Ammon's horn (tissue), 1 donor: ENCODE measurements at regions not wholly inside any gene's neighbourhood (a gene's known extent, or its start where the extent isn't known, plus 50 kb on each side); places are given as distances from the start of the nearest gene placed in this dataset.

Experiments used
- DNase-seq: peaks from one replicate; pipeline ENCODE4 v3.0.0-alpha.2; 2016; ENCODE audit warnings: low spot score

DNA sequence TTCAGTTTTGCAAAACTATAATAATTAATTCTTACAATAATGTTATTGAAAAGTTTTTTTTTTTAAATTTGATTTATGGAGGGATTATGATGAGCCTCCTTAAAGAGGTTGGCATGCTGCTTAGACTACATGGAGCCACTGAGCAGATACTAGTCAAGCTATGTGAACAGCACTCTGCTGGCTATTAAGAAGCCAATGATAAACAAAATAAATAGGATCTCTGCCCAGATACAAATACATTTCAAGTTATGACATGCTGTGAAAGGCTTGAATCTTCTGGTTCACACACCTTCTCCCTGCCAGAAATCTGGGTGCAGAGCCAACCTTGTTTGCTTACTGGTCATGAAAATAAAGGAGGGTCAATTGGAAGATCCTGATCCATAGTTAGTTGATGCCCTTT, 107.4 kb upstream of the NAV3 start:
- no peak for DNase-seq

DNA sequence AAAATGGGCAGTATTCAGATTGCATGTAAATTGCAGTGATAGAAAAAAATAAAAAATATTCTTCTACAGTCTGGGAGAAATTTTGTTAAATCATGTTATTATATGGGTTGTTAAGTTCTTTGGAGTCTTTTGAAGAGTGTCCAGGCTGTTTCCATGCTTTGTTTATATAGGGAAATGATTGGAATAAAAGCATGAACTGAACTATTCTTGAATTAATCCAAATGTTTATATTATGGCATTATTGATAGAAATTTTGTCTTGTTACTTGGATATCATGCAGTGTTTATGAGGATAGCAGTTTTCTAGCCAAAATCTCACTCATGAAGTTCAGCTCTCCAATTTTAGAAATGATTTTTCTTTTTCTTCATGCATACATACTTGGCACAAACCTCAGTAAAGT, 108.2 kb upstream of the NAV3 start:
- no peak for DNase-seq

DNA sequence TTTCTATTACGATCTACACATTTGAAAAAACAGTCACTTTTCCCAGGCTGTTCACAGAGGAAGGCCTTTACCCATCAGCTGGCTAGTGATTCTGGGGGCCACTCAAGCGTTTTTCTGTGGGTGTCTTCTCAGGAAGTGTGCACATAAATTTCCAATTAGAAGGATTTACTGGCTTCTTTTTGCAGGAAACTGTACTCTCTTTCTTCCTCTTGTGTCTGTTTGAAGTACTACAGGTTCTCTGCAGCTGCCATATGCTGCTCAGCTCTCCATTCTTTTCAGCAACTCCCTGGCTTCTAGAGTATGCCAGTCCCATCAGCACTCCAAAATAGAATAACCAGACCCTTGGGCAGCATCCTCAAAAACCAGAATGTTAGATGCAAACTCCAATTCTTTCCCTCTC, 110.4 kb upstream of the NAV3 start:
- no peak for DNase-seq

DNA sequence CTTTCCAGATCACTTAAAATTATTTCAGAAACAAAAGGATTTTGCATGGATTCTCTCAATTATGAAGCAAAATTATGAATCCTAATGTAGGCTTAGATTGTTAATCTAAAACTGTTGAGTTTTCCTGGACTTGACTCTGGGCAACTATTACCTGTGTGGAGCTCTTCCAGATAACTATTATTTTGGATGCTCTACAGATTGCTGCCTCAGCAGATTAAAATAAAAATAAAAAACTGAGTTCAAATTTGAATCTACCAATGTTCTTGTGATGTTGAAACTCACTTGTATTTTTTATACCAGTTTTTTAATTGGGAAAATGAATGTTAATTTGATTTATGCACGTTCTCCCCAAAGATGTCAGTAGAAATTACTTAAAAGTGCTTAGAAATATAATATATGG, 120.5 kb upstream of the NAV3 start:
- DNase-seq = no peak

DNA sequence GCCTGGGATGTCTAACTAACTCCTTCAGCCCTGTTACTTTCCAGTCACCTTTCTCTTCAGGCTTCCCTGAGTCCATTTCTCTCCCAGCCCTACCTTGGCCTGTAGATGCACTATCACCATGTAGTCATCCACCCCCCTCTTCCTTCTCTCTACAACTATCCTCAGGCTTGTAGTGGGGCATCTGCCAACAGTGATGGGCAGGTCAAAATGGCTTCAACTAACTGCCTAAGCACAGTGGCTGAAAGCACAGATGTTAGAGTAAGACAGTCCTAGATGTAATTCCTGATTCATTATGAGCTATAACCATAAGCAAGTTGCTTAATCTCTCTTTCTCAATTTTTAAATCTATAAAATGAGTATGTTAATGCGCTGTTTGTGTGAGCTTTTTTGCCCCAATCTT, 133.6 kb upstream of the NAV3 start:
- no peak for DNase-seq

DNA sequence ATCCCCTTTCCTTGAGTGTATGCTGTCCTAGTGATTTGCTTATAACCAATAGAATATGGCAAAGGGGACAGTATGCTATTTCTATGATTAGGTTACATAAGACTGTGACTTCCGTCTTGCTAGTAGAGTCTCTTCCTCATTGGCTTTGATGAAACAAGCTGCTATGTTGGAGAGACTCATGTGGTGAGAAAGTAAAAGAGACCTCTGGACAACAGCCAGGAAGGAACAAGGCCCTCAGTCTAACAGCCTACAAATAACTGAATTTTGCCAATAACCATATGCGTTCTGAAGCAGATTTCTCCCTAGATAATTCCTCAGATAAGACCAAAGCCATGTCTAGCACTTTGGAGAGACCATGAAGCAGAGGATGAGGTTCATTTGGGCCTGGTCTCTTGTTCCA, 134.5 kb upstream of the NAV3 start:
- DNase-seq = peak; percentile 40

DNA sequence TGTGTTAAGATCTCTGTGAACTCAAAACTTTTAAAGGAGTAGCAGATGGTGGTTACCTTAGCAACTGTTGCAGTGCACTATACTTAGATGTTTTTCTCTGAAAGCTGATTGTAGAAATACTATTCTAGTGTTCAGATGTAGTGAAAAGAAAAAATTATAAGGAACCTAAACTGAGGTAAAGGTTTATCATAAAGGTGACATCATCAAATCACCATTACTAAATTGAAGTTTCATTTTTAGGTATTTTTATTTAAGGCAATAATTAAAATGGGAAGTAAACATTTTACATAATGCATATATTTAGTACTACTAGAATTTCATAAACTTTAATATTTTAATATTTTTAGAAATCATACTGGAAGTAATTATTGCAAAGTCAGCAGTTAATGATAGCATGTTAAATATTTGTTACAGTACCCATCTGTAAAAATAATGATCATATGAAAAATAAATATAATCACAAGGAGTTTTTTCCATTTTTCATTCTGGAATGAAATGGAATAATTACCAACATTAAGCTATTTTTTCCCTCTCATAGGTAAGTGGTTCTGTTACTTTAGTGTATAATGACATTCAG, 141.1 kb upstream of the NAV3 start:
- no peak for DNase-seq

DNA sequence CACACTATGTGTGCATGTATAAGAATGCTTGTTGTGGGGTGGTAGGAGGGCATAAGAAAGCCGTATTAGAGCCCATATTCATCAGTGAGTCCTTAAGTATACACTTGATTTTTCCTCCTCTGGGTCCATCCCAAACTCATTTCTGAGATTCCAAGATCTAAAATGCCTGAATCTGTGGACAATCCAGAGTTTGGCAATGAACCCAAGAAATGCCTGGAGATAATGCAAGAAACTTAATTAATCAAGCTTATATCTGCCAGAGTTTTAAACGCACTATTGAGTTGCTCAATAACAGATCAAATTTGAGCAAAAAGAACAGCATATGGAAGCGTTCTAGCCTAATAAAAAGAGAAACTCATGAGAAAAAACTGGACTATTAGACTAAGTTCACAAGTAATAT, 143.4 kb upstream of the NAV3 start:
- no peak for DNase-seq

DNA sequence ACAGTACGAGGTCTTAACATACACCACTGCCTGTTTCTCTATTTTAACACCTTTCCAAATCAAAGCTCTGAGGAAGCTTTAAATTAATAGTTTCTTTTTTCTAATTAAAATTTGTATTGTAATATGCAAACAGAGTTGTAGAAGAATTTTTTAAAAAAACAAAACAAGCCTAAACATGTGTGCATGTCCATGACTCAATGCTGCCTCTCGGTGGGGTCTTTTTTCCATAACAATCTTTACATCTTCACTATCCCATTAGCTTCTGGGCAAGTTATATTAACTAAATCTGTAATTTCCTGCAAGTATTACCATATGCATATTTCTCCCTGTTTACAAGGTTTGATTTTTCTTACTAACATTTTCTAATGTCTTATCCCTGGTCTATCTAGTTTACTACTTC, 143.9 kb upstream of the NAV3 start:
- no peak for DNase-seq

DNA sequence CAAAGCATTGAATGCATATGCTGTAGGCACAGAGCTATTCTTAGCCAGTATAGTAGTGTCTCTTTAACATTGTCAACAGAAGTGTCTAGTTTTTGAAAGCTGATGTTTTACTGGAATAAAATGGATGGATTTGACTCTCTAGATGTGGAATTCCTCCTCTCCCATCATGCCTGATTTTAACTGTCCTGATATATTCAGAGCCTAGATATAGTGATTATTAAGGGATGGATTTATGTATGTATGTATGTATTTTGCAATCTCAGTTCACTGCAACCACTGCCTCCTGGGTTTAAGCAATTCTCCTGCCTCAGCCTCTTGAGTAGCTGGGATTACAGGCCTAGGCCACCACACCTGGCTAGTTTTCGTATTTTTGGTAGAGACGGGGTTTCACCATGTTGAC, 144.8 kb upstream of the NAV3 start:
- no peak for DNase-seq

DNA sequence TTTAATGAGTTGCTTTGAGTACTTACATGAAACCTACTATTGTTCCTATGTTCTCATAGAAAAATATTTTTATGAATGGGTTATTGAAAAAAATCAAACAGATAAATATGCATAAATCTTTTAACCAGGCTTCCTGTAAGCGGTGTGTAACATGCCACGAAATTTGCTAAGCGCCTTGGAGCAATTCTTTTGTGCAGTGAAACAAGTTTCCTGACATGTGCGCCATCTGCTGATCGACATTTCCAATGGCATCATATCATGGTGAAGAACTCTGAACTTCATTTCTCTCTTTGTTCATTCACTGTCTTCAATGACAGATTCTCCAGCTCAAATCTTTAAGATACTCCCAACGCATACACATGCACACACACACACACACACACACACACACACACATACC, 145.6 kb upstream of the NAV3 start:
- peak; percentile 89 for DNase-seq

DNA sequence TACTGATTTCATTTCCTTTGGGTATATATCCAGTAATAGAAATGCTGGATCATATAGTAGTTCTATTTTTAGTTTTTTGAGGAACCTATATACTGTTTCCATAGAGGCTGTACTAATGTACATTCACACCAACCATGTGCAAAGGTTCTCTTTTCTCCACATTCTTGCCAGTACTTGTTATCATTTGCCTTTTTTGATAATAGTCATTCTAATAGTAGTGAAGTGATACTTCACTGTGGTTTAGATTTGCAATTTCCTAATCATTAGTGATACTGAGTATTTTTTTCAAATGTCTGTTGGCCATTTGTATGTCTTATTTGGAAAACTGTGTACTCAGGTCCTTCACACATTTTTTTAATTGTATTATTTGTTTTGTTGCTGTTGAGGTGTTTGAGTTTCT, 148.2 kb upstream of the NAV3 start:
- no peak for DNase-seq

DNA sequence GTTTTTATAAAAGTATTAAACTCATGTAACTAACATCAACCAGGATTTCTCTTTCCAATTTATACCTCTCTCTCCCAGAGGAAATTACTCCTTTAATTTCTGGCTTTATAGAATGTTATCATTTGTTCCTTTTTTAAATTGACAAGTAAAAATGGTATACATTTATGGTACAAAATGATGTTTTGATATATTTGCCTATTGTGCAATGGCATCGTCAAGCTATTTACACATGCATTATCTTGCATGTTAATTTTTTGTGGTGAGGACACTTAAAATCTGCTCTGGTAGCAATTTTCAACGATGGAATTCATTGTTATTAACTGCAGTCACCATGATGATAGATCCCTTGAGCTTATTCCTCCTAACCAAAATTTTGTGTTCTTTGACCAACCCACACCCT, 149.0 kb upstream of the NAV3 start:
- DNase-seq = no peak

DNA sequence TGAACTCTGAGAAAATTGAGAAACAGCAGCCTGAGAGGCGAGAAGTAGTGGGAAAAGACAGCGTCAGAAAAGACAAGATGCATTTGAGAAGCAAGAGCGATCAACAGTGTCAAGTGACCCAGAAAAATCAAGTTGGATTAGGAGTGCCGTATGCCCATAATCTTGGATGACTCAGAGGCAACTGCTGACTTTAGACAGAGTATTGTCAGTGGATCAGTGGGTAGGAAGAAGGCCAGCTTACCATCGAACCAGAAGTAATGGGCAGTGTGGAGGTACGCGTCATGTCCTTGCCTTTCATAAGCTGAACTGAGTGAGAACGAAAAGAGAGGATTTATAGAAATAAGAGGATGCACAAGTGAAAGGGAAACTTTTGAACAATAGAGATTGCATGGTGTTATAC, 151.0 kb upstream of the NAV3 start:
- DNase-seq = no peak

DNA sequence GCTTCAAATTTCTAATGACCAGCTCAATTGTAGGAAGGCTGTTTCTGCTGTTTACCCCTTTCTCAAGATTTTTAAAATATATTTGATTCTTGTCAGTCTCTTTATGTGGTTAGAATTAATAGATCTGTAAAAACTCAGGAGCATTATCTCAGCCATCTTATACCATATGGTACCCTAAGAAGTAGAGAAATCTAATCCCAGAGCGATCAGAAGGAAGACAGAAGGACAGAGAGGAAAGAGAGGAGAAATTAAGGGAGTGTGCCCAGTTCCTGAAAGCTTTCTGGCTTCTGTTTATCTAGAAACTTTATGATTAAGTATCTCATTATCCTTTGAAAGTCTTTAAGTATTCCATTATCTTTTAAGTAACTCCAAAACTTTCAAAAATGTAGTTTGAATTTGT, 152.1 kb upstream of the NAV3 start:
- no peak for DNase-seq

DNA sequence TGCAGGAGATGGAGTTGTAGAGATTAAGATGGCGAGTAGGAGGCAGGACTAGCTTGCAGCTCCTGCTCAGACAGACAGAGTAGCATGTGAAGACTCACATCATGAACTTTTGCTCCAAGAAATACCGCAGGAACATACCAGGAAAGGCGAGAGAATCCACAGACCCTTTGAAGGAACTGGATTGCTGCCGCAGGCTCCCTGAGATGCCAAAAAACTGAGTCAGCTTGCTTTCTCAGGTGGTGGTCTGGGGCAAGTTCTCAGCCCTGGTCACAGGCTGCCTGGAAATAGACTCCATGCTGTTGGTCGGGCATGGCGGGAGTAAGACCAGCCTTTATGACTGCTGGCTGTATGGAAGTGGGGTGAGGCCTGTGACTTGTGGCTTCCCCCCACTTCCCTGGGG, 163.6 kb upstream of the NAV3 start:
- DNase-seq = no peak

DNA sequence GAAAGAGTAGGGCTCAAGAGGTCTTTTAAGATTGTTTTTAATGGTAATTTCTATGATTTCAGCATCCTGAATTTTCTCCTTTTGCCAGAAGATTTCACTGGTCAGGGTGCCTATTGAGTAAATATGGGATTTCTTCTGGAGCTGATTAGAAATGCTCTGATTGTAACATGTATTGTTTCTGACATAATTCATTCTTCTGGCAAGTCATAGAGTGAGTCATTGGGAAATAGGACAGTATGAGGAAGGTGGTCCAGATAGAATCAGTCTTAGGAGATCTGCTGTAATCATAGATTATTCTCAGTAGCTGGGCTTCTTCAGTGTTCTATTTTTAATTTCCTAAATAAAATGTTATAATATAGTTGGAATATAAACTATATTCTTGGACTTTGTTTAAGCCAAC, 182.0 kb upstream of the NAV3 start:
- DNase-seq = no peak

DNA sequence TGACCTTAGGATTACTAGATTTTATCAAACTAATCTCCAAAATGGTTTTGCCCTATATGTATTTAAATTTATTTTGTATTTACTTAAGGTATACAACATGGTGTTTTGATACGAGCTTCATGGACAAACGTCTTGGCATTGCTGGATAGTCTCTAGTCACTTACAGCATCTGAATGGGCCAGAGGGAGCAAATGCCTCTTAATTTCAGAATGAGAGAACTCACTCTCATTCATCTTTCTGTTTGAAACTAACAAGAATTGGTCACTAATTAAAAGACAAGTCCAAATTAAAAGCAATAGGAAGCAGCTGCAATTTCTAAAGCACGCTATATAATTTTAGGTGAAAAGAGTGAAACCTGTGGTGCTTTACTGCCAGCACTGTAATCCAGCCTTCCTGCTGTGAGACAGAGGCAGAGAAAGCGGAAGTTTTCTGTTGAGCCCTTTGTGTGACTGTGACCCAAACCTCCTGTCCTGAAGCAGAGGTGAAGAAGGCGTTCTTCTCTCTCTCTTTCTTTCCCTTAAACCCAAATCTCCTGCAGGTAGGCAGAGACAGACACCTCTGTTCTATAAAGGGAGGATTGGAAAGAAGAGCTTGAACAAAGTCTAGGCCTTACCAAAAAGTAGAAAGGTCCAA, 184.6 kb upstream of the NAV3 start:
- DNase-seq = no peak

DNA sequence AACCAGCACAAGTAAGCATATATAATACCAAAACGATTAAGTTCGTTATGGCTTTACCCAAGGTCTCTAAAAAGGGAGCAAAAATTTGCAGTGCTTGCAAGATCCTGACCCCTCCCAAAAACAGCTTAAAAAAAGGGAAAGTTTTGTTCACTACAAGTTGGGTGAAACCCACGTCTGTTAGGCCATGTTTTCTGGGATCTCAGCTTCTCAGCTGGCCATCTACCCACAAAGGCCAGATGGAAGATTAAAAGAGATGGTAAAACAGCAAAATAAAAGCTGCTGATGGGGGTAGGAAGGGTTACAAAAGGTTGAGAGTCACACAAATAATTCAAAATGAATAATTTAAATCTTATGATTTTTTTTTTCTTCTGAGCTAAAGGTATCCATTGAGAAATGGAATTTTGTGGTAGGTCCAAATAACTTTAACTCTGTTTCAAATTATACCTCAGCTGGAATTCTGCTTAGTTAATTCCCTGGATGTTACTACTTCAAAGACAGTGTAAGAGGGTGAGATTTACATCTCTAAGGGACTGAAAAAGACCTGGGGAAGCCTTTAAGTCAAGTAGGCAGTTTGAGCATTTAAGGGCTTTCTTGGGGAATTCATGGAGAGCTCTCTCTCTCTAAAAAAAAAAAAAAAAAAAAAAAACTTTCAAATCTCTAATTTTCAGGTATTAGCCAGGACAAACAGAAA, 185.6 kb upstream of the NAV3 start:
- DNase-seq = no peak

DNA sequence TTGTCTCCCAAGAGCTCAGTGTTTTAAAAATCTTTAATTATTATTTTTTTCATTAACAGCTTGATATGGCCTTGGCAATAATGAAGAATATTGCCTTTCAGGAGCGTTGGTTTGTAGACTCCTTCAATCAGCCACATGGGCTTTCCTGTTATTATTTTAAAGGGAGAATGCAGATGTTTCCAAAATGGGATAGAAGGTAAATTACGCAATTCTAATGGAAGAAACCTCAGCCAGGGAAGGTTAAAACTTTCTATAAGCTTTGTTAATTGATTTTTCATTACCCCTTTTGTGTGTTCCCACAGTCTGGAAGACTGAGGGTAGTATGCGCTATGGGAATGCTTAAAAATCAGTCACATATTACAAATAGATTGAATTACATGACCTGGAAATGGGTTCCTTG, 188.4 kb upstream of the NAV3 start:
- DNase-seq = no peak

DNA sequence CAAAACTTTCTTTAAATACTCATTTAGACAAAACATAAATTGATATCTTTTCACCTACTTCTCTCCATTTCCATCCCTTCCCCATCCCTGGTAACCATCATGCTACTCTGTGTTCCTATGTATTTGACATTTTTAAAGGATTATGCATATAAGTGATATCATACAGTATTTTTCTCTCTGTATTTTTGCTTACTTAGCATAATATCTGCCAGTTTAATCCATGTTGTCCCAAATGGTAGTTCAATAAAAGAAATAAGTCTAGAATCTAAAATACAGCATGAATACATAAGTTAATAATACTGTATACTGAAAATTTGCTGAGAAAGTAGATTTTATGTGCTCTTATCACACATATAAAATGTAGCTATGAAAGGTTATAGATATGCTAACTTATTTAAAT, 190.3 kb upstream of the NAV3 start:
- DNase-seq = no peak

DNA sequence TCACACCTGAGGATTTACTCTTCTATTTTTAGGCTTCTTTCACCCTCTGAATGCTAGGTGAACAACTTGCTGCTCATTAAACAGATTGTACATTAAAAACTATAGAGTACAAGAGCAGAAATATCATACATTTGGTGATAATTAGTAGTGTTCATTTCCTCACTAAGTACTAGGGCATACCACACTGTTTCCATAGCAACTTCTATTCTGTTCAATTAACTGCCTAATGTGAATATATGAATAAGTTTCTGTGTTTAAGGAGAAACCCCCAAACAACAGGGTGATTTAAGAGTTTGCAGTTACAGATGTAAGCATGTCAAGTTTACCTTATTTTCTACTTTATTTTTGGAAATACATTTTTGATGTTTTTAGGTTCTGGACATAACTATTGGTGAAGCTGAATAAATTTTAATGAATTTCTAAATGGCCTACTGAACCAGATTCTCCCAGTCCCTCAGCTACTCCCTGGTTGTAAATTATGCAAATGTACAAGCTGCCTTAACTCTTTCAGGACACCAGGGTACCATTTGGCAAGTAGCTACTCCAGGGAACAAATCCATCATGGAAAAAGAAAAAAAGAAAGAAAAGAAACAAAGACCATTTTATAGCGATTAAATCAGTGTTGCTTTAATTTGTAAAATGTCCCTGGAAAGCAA, 199.8 kb upstream of the NAV3 start:
- no peak for DNase-seq

DNA sequence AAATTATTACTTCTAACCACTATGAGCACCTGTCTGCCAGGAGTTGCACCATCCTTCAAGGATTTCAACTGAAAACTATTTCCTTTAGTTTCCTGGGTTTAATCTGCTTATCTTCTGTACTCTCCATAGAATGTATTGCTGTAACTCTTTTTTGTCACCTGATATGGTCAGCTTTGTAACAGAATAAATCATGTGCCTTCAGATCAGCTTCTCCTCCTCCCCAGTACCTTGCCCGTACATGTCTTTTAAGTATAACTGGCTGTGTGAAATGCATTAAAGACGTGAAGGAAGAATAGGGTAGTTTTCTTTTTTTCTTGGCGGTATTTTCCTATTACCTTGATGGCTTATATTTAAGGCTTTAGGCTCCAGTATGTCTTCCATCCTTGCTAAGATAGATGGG, 200.3 kb upstream of the NAV3 start:
- DNase-seq = no peak

DNA sequence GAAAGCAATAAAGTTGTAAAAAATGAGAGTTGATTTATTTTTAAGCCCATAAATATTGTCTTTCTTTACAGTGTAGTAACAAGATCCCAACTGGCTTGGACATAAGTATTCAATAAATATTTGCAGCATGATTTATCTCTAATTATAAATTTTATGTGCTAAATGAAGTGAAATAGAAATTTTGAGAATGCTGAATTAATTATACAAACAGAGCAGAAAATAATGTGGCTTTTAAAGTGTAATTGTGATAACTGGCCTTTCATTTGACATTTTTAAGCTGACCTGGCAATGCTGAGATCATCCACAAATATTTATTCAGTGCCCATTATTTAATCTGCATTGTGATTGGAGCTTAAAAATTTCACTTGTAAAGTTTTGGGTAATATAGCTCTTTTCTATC, 201.6 kb upstream of the NAV3 start:
- DNase-seq = no peak
